Mesodermal cell (in vitro differentiated cells): ENCODE measurements at regions not wholly inside any gene's neighbourhood (a gene's known extent, or its start where the extent isn't known, plus 50 kb on each side); places are given as distances from the start of the nearest gene placed in this dataset.

Source experiments
- H3K27ac ChIP-seq: 2 replicates; pipeline ENCODE4 v1.7.0; 2013; ENCODE audit warnings: mild to moderate bottlenecking, low read depth, low read length, moderate library complexity; ENCODE audit not compliant: severe bottlenecking
- H3K36me3 ChIP-seq: 2 replicates; pipeline ENCODE4 v1.7.1; 2013; ENCODE audit warnings: mild to moderate bottlenecking, low read length, moderate library complexity; ENCODE audit not compliant: control insufficient read depth, insufficient read depth
- H3K4me1 ChIP-seq: one replicate; pipeline ENCODE4 v1.7.1; 2013; ENCODE audit warnings: mild to moderate bottlenecking, low read length; ENCODE audit not compliant: insufficient read depth, control insufficient read depth, poor library complexity, severe bottlenecking
- H3K4me3 ChIP-seq: 2 replicates; pipeline ENCODE4 v1.7.0; 2013; ENCODE audit warnings: low read length, control low read depth, mild to moderate bottlenecking; ENCODE audit not compliant: insufficient read depth, poor library complexity, severe bottlenecking; ENCODE audit errors: extremely low read depth
- H3K9me3 ChIP-seq: 2 replicates; pipeline ENCODE4 v1.7.1; 2013; ENCODE audit warnings: mild to moderate bottlenecking, low read length, moderate library complexity; ENCODE audit not compliant: control insufficient read depth
- WGBS, 2 experiments: methylation state at CpG; one replicate each; pipeline ENCODE4 v1.1.5; 2013; ENCODE audit warnings: missing lambda C conversion rate in 2 of 2; ENCODE audit not compliant: insufficient coverage in 2 of 2; 5-methylcytosine and 5-hydroxymethylcytosine counted together

- no peaks in the 10 kb centered on the region for H3K9me3 ChIP-seq
These were observed 330.3 kb upstream of the SGO1 start for GRCh38 chr3:20516311-20516710.

GRCh38 chr3:20515834-20516233, 329.8 kb upstream of the SGO1 start:
- Histone ChIP-seq H3K27ac (no peak overlapping the region), H3K4me1 (no peaks in the 10 kb centered on the region), H3K9me3 (no peaks in the 10 kb centered on the region), H3K4me3 (no peak overlapping the region), H3K36me3 (no peaks in the 10 kb centered on the region)

More at GRCh38 chr3:20516311-20516710, 330.3 kb upstream of the SGO1 start:
- no peak overlapping the region for H3K4me3 ChIP-seq
- no peaks in the 10 kb centered on the region for H3K36me3 ChIP-seq
- no peak overlapping the region for H3K27ac ChIP-seq
- no peaks in the 10 kb centered on the region for H3K4me1 ChIP-seq

- H3K9me3 ChIP-seq = no peaks in the 10 kb centered on the region
These were observed 326.0 kb upstream of the SGO1 start for GRCh38 chr3:20511863-20512505.

DNA sequence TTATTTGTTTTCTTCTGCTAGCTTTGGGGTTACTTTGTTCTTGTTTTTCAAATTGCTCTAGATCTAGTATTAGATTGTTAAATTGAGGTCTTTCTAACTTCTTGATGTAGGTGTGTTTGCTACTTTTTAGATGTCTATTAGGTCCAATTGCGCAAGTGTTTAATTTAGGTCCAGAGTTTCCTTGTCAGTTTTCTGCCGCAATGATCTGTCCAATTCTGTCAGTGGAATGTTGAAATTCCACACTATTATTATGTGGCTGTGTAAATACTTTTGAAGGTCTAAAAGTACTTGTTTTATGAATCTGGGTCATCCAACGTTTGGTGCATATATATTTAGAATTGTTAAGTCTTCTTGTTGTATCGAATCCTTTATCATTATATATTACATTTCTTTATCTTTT, 324.4 kb upstream of the SGO1 start:
- H3K36me3 ChIP-seq = no peaks in the 10 kb centered on the region
- no peaks in the 10 kb centered on the region for H3K4me1 ChIP-seq
- H3K27ac ChIP-seq = no peak overlapping the region
- H3K4me3 ChIP-seq = no peak overlapping the region
- no CpG with 5 or more reads among the region's 4 CpGs for WGBS, 2 experiments
- H3K9me3 ChIP-seq = no peaks in the 10 kb centered on the region

More at GRCh38 chr3:20511863-20512505, 326.0 kb upstream of the SGO1 start:
- Histone ChIP-seq H3K27ac (no peak overlapping the region), H3K4me1 (no peaks in the 10 kb centered on the region), H3K36me3 (no peaks in the 10 kb centered on the region), H3K4me3 (no peak overlapping the region)
- 52 to 57% methylated on average over 4 of the region's 4 CpGs for WGBS, 2 experiments

- no peaks in the 10 kb centered on the region for H3K9me3 ChIP-seq
- no peaks in the 10 kb centered on the region for H3K36me3 ChIP-seq
- 75 to 100% methylated on average over 1 of the region's 1 CpG for WGBS, 2 experiments
- no peaks in the 10 kb centered on the region for H3K4me1 ChIP-seq
- H3K27ac ChIP-seq = no peak overlapping the region
- H3K4me3 ChIP-seq = no peak overlapping the region
These were observed 317.5 kb upstream of the SGO1 start for GRCh38 chr3:20503394-20504082.

DNA sequence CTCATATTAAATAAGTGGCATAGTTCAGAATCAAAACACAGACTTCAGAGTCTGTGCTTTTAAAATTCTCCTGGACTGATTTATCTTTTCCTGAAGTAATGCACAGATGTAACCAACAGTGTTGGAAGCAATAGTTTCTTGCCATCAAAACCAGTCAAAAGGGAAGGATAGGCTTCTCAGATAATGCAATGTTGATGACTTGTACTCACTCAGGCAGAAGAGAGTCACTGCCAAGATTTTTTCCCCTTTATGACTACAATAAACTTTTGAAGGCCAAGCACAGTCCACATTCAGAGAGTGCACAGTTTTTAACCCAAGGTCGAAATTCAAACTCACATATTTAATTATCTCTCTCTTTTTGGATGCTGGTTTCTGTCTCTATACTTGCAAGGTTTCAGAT, 305.0 kb upstream of the SGO1 start:
- no peak overlapping the region for H3K27ac ChIP-seq
- WGBS, 2 experiments = 83% methylated on average over 1 of the region's 1 CpG; no CpG with 5 or more reads in 1 of the 2 experiments
- H3K4me3 ChIP-seq = no peak overlapping the region

DNA sequence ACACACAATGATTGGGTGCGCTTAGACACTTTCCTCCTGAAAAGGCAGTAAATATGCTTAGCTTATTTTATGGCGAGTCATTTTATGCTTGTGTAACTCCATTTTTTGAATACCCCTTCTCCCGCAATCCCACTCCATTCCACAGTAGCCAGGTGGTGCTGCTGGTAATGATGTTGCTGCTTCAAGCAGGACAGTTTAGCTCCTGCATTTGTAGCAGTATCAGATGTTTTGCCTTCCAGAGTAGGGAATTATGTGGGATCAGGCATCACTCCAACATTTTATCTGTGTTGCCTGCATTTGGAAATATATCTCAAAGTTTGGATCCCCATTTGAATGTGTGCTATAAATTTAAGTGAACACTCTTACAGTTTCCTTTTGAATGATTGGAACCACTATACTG, 302.1 kb upstream of the SGO1 start:
- Histone ChIP-seq H3K4me1 (no peaks in the 10 kb centered on the region), H3K27ac (no peak overlapping the region), H3K9me3 (no peaks in the 10 kb centered on the region), H3K36me3 (no peaks in the 10 kb centered on the region), H3K4me3 (no peak overlapping the region)
- no CpG with 5 or more reads among the region's 3 CpGs for WGBS, 2 experiments

More for the DNA sequence above, 305.0 kb upstream of the SGO1 start:
- no peaks in the 10 kb centered on the region for H3K9me3 ChIP-seq
- H3K36me3 ChIP-seq = no peaks in the 10 kb centered on the region
- H3K4me1 ChIP-seq = peaks cover 3% of the 10 kb centered on the region

DNA sequence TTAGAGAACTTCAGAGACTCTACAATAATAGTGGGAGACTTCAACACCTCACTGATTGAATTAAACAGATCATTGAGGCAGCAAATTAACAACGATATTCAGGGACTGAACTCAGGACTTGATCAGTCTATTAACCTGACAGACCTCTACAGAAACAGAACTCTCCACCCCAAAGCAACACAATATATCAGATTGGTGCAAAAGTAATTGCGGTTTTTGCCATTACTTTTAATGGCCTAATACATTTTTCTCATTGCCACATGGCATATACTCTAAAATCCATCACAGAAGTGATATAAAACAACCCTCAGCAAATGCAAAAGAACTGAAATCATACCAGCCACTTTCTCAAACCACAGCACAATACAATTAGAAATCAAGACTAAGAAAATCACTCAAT, 298.1 kb upstream of the SGO1 start:
- no peaks in the 10 kb centered on the region for H3K36me3 ChIP-seq
- peaks cover 12% of the 10 kb centered on the region for H3K4me1 ChIP-seq
- no peak overlapping the region for H3K4me3 ChIP-seq
- no peak overlapping the region for H3K27ac ChIP-seq
- peaks cover 3% of the 10 kb centered on the region for H3K9me3 ChIP-seq
- WGBS, 2 experiments = 80 to 83% methylated on average over 1 to 2 of the region's 2 CpGs

GRCh38 chr3:20482350-20482749, 296.3 kb upstream of the SGO1 start:
- Histone ChIP-seq H3K4me1 (peaks cover 12% of the 10 kb centered on the region), H3K36me3 (no peaks in the 10 kb centered on the region), H3K27ac (no peak overlapping the region), H3K4me3 (no peak overlapping the region), H3K9me3 (peaks cover 3% of the 10 kb centered on the region)
- WGBS, 2 experiments = 94 to 100% methylated on average over 1 to 2 of the region's 3 CpGs

- peaks cover 12% of the 10 kb centered on the region for H3K4me1 ChIP-seq
- 57 to 79% methylated on average over 3 of the region's 5 CpGs for WGBS, 2 experiments
- H3K36me3 ChIP-seq = no peaks in the 10 kb centered on the region
- H3K27ac ChIP-seq = no peak overlapping the region
- peaks cover 3% of the 10 kb centered on the region for H3K9me3 ChIP-seq
- H3K4me3 ChIP-seq = no peak overlapping the region
These were observed 294.9 kb upstream of the SGO1 start for GRCh38 chr3:20480786-20481365.

DNA sequence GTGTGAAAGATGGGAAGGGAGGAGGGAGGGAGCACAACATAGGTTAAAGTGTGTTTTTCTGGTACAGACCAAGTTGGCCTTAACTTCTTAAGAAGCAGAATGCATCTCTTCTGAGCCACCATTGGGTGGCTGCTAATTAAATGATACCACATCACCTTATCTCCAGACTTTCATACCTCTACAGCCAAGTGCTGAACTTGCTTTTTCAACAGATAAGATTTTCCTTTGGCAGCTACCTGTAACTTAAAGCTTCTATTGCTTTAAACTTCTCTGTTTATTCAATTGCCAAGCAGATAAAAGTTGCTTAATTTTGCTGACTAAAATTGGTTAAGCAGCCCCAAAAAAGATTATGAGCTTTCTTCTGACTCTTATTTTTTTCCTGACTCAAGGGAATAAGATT, 292.4 kb upstream of the SGO1 start:
- H3K36me3 ChIP-seq = no peaks in the 10 kb centered on the region
- peaks cover 3% of the 10 kb centered on the region for H3K9me3 ChIP-seq

More for the DNA sequence above, 292.4 kb upstream of the SGO1 start:
- Histone ChIP-seq H3K4me3 (no peak overlapping the region), H3K4me1 (peaks cover 12% of the 10 kb centered on the region), H3K27ac (no peak overlapping the region)
